Colonic mucosa (tissue), 4 donors: ENCODE measurements at regions not wholly inside any gene's neighbourhood (a gene's known extent, or its start where the extent isn't known, plus 50 kb on each side); places are given as distances from the start of the nearest gene placed in this dataset.

ENCODE experiments used
- DNase-seq: peaks from one replicate; pipeline ENCODE4 v3.0.0-alpha.2; 2020
- H3K27ac ChIP-seq: fragments of 200-600 bp; one replicate; pipeline ENCODE4 v1.8.0; 2021
- H3K27me3 ChIP-seq: fragments of 200-600 bp; one replicate; pipeline ENCODE4 v1.8.0; 2021
- H3K36me3 ChIP-seq: fragments of 200-600 bp; one replicate; pipeline ENCODE4 v1.8.0; 2021
- H3K4me1 ChIP-seq: fragments of 200-600 bp; one replicate; pipeline ENCODE4 v1.8.0; 2021; ENCODE audit warnings: mild to moderate bottlenecking
- H3K4me3 ChIP-seq: fragments of 200-600 bp; one replicate; pipeline ENCODE4 v1.8.0; 2021
- H3K9ac ChIP-seq, 2 donors: one replicate each; pipeline ENCODE4 v1.7.0; 2013; ENCODE audit warnings: control low read depth in 2 of 2, low read depth in 2 of 2, low read length in 2 of 2
- H3K9me3 ChIP-seq: fragments of 200-600 bp; one replicate; pipeline ENCODE4 v1.8.0; 2021
- intact Hi-C: fragments of 100-400 bp; cut with DNase I; formaldehyde crosslinking; loops from one replicate; pipeline ENCODE4 v1.14.1; 2022
- TF ChIP-seq, protein P1 (sequence below): fragments of 200-600 bp; IDR thresholded peaks from one replicate; pipeline ENCODE4 v1.8.0; 2022; ENCODE audit warnings: antibody characterized with exemption, mild to moderate bottlenecking
- donor health status: healthy.
- donor health status: DM: no; HTN: no; CAD: no.
- donor health status: DM: no; HTN: no; CAD: no.

DNA sequence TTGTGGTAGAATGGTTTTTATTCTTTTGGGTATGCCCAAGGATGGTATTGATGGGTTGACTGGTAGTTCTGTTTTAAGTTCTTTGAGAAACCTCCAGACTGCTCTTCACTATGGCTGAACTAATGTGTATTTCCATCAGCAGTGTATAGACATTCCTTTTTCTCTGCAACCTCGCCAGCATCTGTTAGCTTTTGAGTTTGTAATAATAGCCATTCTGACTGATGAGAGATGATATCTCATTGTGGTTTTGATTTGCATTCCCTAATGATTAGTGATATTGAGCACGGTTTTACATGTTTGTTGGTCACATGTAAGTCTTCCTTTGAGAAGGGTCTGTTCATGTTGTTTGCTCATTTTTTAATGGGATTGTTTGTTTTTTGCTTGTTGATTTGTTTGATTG lies 1348.7 kb upstream of the NXPH2 start:
- intact Hi-C loops, result no loop called here
- no peak for DNase-seq
- no peaks in the 10 kb centered on the region for H3K4me1 ChIP-seq
- H3K4me3 ChIP-seq, result no peak overlapping the region
- no peaks in the 10 kb centered on the region for H3K9me3 ChIP-seq
- H3K27me3 ChIP-seq, result no peaks in the 10 kb centered on the region
- no peak overlapping the region for H3K27ac ChIP-seq
- H3K9ac ChIP-seq, result no peak overlapping the region
- H3K36me3 ChIP-seq, result no peaks in the 10 kb centered on the region
- TF ChIP-seq, protein P1, sequence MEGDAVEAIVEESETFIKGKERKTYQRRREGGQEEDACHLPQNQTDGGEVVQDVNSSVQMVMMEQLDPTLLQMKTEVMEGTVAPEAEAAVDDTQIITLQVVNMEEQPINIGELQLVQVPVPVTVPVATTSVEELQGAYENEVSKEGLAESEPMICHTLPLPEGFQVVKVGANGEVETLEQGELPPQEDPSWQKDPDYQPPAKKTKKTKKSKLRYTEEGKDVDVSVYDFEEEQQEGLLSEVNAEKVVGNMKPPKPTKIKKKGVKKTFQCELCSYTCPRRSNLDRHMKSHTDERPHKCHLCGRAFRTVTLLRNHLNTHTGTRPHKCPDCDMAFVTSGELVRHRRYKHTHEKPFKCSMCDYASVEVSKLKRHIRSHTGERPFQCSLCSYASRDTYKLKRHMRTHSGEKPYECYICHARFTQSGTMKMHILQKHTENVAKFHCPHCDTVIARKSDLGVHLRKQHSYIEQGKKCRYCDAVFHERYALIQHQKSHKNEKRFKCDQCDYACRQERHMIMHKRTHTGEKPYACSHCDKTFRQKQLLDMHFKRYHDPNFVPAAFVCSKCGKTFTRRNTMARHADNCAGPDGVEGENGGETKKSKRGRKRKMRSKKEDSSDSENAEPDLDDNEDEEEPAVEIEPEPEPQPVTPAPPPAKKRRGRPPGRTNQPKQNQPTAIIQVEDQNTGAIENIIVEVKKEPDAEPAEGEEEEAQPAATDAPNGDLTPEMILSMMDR, result no peak

DNA sequence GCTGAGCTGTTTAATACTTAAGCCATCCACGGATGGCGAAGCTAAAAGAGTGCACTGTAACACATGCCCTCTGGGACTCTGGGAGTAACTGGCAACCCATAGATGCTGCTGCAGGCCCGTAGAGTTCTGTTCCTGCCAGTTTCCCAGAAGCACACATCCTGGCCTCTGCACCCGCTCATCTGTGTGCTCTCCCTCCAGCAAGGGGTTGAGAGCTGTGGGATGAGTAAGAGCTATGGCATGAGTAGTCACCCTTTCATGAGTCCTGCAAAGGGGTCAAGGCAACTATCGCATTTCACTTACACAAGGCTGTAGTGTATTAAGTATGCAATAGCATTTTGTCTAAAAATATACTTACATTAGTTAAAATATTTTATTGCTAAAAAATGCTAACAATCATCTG lies 1341.8 kb upstream of the NXPH2 start:
- Histone ChIP-seq H3K4me3 (no peak overlapping the region), H3K9ac (no peak overlapping the region), H3K27me3 (no peaks in the 10 kb centered on the region), H3K9me3 (no peaks in the 10 kb centered on the region), H3K4me1 (no peaks in the 10 kb centered on the region), H3K36me3 (no peaks in the 10 kb centered on the region), H3K27ac (no peak overlapping the region)
- intact Hi-C loops, result no loop called here
- TF ChIP-seq, protein P1, result no peak
- no peak for DNase-seq

DNA sequence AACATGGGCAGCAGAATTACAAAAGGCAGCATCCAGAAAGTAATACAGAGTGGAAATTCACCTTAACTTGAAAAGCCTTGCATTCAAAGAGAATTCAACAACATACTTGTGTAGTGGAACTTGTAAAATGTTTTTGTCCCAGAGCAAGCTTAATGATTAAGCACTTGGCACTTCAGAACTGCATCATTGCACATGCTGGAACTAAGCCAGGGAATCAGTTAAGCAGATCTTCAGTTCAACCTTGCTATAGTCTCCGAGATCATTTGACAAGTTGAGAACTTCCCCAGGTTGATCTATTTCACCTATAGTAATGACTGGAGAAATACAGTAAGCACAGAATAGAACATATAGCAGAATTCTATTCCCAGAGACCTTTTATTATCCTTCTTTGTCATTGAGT lies 1337.2 kb upstream of the NXPH2 start:
- no peak for DNase-seq

GRCh38 chr2:140108706-140109475 lies 1328.7 kb upstream of the NXPH2 start:
- Histone ChIP-seq H3K27ac (no peak overlapping the region), H3K9me3 (no peaks in the 10 kb centered on the region), H3K4me3 (no peak overlapping the region), H3K36me3 (no peaks in the 10 kb centered on the region), H3K4me1 (no peaks in the 10 kb centered on the region), H3K27me3 (no peaks in the 10 kb centered on the region), H3K9ac (no peak overlapping the region)
- intact Hi-C loops, result no loop called here
- TF ChIP-seq, protein P1, result no peak
- DNase-seq, result no peak

More for the DNA sequence above, 1337.2 kb upstream of the NXPH2 start:
- Histone ChIP-seq H3K36me3 (no peaks in the 10 kb centered on the region), H3K4me3 (no peak overlapping the region), H3K4me1 (no peaks in the 10 kb centered on the region), H3K27ac (no peak overlapping the region), H3K9ac (no peak overlapping the region), H3K27me3 (no peaks in the 10 kb centered on the region), H3K9me3 (no peaks in the 10 kb centered on the region)
- TF ChIP-seq, protein P1, result no peak
- intact Hi-C loops, result no loop called here

GRCh38 chr2:140091926-140092325 lies 1311.7 kb upstream of the NXPH2 start:
- TF ChIP-seq, protein P1, result no peak
- intact Hi-C loops, result no loop called here
- no peaks in the 10 kb centered on the region for H3K9me3 ChIP-seq
- no peaks in the 10 kb centered on the region for H3K36me3 ChIP-seq
- DNase-seq, result no peak
- H3K27me3 ChIP-seq, result no peaks in the 10 kb centered on the region
- H3K9ac ChIP-seq, result no peak overlapping the region
- H3K27ac ChIP-seq, result no peak overlapping the region
- no peak overlapping the region for H3K4me3 ChIP-seq
- no peaks in the 10 kb centered on the region for H3K4me1 ChIP-seq
